ENCODE measurements at regions not wholly inside any gene's neighbourhood (a gene's known extent, or its start where the extent isn't known, plus 50 kb on each side); places are given as distances from the start of the nearest gene placed in this dataset.
"Not testable (repeated sequence)": the region's sequence is repeated elsewhere in the genome, so short reads cannot be mapped to it uniquely, and the experiment has no call there.

GRCh38 chr2:160621748-160622147 lies 128.1 kb upstream of the RBMS1 start:
- no peaks in the 10 kb centered on the region for H3K36me3 ChIP-seq (ENCODE audit: insufficient read depth, low read length)
- H2AFZ ChIP-seq (ENCODE audit: low read length) = no peak overlapping the region
- H4K20me1 ChIP-seq (ENCODE audit: insufficient read depth, low read length) = no peaks in the 10 kb centered on the region
- H3K27ac ChIP-seq (ENCODE audit: low read depth, low read length, poor library complexity, severe bottlenecking) = no peak overlapping the region
- no peak overlapping the region for H3K4me3 ChIP-seq (ENCODE audit: low read depth, low read length, poor library complexity, severe bottlenecking)
- no peaks in the 10 kb centered on the region for H3K4me1 ChIP-seq (ENCODE audit: insufficient read depth, low read length, severe bottlenecking)
- H3K4me2 ChIP-seq (ENCODE audit: low read length) = no peak overlapping the region
- no peaks in the 10 kb centered on the region for H3K9me2 ChIP-seq (ENCODE audit: low read depth, low read length)
- no peak for TF ChIP-seq CTCF (IDR thresholded peaks at IDR 0.05; ENCODE audit: low read length)
- H3F3A ChIP-seq (ENCODE audit: insufficient read depth, low read length) = no peaks in the 10 kb centered on the region
- H3K79me2 ChIP-seq (ENCODE audit: insufficient read depth, low read length) = no peaks in the 10 kb centered on the region
- H3K27me3 ChIP-seq (ENCODE audit: insufficient read depth, low read length) = no peaks in the 10 kb centered on the region
- no peak overlapping the region for H3K9ac ChIP-seq (ENCODE audit: low read length)
- H3K9me3 ChIP-seq (ENCODE audit: low read length) = no peaks in the 10 kb centered on the region

- not testable (repeated sequence) for H3K4me2 ChIP-seq (ENCODE audit: low read length); H4K20me1 ChIP-seq (ENCODE audit: insufficient read depth, low read length); H3K79me2 ChIP-seq (ENCODE audit: insufficient read depth, low read length); H3K4me3 ChIP-seq (ENCODE audit: low read depth, low read length, poor library complexity, severe bottlenecking); H3K4me1 ChIP-seq (ENCODE audit: insufficient read depth, low read length, severe bottlenecking); H3K27ac ChIP-seq (ENCODE audit: low read depth, low read length, poor library complexity, severe bottlenecking); H3K27me3 ChIP-seq (ENCODE audit: insufficient read depth, low read length); H3K9me2 ChIP-seq (ENCODE audit: low read depth, low read length); H3K9ac ChIP-seq (ENCODE audit: low read length); H2AFZ ChIP-seq (ENCODE audit: low read length); H3F3A ChIP-seq (ENCODE audit: insufficient read depth, low read length); H3K9me3 ChIP-seq (ENCODE audit: low read length); H3K36me3 ChIP-seq (ENCODE audit: insufficient read depth, low read length)
Measured at GRCh38 chr2:160628020-160628637, 134.5 kb upstream of the RBMS1 start.

GRCh38 chr2:160628811-160629210 lies 135.2 kb upstream of the RBMS1 start:
- Histone ChIP-seq H3K79me2 (ENCODE audit: insufficient read depth, low read length) (no peaks in the 10 kb centered on the region), H3K4me1 (ENCODE audit: insufficient read depth, low read length, severe bottlenecking) (no peaks in the 10 kb centered on the region), H4K20me1 (ENCODE audit: insufficient read depth, low read length) (no peaks in the 10 kb centered on the region), H3K9me2 (ENCODE audit: low read depth, low read length) (no peaks in the 10 kb centered on the region), H3K27ac (ENCODE audit: low read depth, low read length, poor library complexity, severe bottlenecking) (no peak overlapping the region), H3K36me3 (ENCODE audit: insufficient read depth, low read length) (no peaks in the 10 kb centered on the region), H2AFZ (ENCODE audit: low read length) (no peak overlapping the region), H3K9ac (ENCODE audit: low read length) (no peak overlapping the region), H3K4me3 (ENCODE audit: low read depth, low read length, poor library complexity, severe bottlenecking) (no peak overlapping the region), H3K9me3 (ENCODE audit: low read length) (no peaks in the 10 kb centered on the region), H3K27me3 (ENCODE audit: insufficient read depth, low read length) (no peaks in the 10 kb centered on the region), H3K4me2 (ENCODE audit: low read length) (no peak overlapping the region), H3F3A (ENCODE audit: insufficient read depth, low read length) (no peaks in the 10 kb centered on the region)
- no peak for TF ChIP-seq EZH2 (IDR thresholded peaks at IDR 0.05; ENCODE audit: borderline replicate concordance, low read length)
- no peak for TF ChIP-seq CTCF (IDR thresholded peaks at IDR 0.05; ENCODE audit: low read length)

- H3K36me3 ChIP-seq (ENCODE audit: insufficient read depth, low read length) = no peaks in the 10 kb centered on the region
- no peaks in the 10 kb centered on the region for H4K20me1 ChIP-seq (ENCODE audit: insufficient read depth, low read length)
- H3K27me3 ChIP-seq (ENCODE audit: insufficient read depth, low read length) = no peaks in the 10 kb centered on the region
- TF ChIP-seq EZH2 (IDR thresholded peaks at IDR 0.05; ENCODE audit: borderline replicate concordance, low read length) = no peak
- no peak for TF ChIP-seq CTCF (IDR thresholded peaks at IDR 0.05; ENCODE audit: low read length)
- no peak overlapping the region for H3K9ac ChIP-seq (ENCODE audit: low read length)
- H3K79me2 ChIP-seq (ENCODE audit: insufficient read depth, low read length) = no peaks in the 10 kb centered on the region
- no peak overlapping the region for H3K4me3 ChIP-seq (ENCODE audit: low read depth, low read length, poor library complexity, severe bottlenecking)
- H3K9me2 ChIP-seq (ENCODE audit: low read depth, low read length) = no peaks in the 10 kb centered on the region
- H3K4me1 ChIP-seq (ENCODE audit: insufficient read depth, low read length, severe bottlenecking) = no peaks in the 10 kb centered on the region
- H2AFZ ChIP-seq (ENCODE audit: low read length) = no peak overlapping the region
- H3K9me3 ChIP-seq (ENCODE audit: low read length) = no peaks in the 10 kb centered on the region
- no peak overlapping the region for H3K4me2 ChIP-seq (ENCODE audit: low read length)
- no peaks in the 10 kb centered on the region for H3F3A ChIP-seq (ENCODE audit: insufficient read depth, low read length)
- no peak overlapping the region for H3K27ac ChIP-seq (ENCODE audit: low read depth, low read length, poor library complexity, severe bottlenecking)
Measured at GRCh38 chr2:160630801-160631590, 137.4 kb upstream of the RBMS1 start.
